GM23338 (cell line): ENCODE measurements at regions not wholly inside any gene's neighbourhood (a gene's known extent, or its start where the extent isn't known, plus 50 kb on each side); places are given as distances from the start of the nearest gene placed in this dataset.

Source experiments
- CTCF ChIP-seq, 2 experiments: fragments of 200-600 bp in 1 of 2; sonication (generic) in 1 of 2; conservative IDR thresholded peaks; 2 replicates each; pipeline versions ENCODE4 v1.5.1 to v1.6.1; 2016 to 2017; ENCODE audit warnings: antibody characterized with exemption in 2 of 2, low read depth in 2 of 2, mild to moderate bottlenecking in 2 of 2, moderate library complexity in 1 of 2
- EZH2 ChIP-seq: fragments of 200-600 bp; sonication (generic); IDR thresholded peaks from one replicate; pipeline ENCODE4 v1.8.0; 2017; ENCODE audit warnings: antibody characterized with exemption, mild to moderate bottlenecking, low read depth; ENCODE audit not compliant: unreplicated experiment
- EZH2phosphoT487 ChIP-seq: fragments of 200-600 bp; sonication (generic); IDR thresholded peaks from one replicate; pipeline ENCODE4 v1.8.1; 2018; ENCODE audit warnings: antibody characterized with exemption; ENCODE audit not compliant: unreplicated experiment
- JUNB ChIP-seq: IDR thresholded peaks from one replicate; pipeline ENCODE4 v1.6.1; 2016; ENCODE audit warnings: antibody characterized with exemption; ENCODE audit not compliant: unreplicated experiment
- NANOG ChIP-seq: IDR thresholded peaks from 2 replicates; pipeline ENCODE4 v1.6.1; 2016; ENCODE audit warnings: antibody characterized with exemption, borderline replicate concordance
- POLR2AphosphoS5 ChIP-seq: IDR thresholded peaks from 2 replicates; pipeline ENCODE4 v1.6.1; 2016; ENCODE audit warnings: antibody characterized with exemption, low read depth
- ZNF114 ChIP-seq: fragments of 250-450 bp; sonication (Bioruptor Pico); IDR thresholded peaks from 2 replicates; pipeline ENCODE4 v1.5.0; 2020; ENCODE audit warnings: mild to moderate bottlenecking, moderate library complexity
- ZNF331 ChIP-seq: fragments of 250-450 bp; sonication (Bioruptor Pico); IDR thresholded peaks from 2 replicates; pipeline ENCODE4 v1.5.0; 2020; ENCODE audit warnings: low read depth, mild to moderate bottlenecking, moderate library complexity
- TF ChIP-seq, protein P1 (sequence below): IDR thresholded peaks from 2 replicates; pipeline ENCODE4 v1.6.1; 2016; ENCODE audit warnings: antibody characterized with exemption
- TF ChIP-seq, protein P2 (sequence below): IDR thresholded peaks from one replicate; pipeline ENCODE4 v1.6.1; 2018; ENCODE audit warnings: antibody characterized with exemption; ENCODE audit not compliant: unreplicated experiment

DNA sequence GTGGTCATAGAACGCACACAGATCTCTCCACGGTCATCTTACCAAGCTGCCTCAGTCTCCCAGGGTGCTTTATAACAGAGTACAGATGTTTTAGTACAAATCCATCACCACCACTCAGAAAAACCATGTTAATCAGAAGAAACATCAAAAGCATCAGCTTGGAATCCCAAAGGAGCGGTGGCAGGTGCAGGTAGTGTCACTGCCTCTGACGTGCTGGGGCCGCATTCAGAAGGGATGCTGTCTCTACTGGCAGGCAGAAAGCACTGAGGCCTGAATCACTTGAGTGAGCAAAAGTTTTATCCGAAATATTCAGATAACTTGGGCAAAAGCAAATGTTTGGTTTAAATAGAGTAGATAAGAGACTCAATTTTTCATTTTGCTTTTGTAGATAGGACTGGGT lies 448.4 kb upstream of the ZNF608 start:
- TF ChIP-seq CTCF (conservative IDR thresholded peaks at IDR 0.05; ENCODE audit: low read depth in 2 of 2) (no peak), JUNB (no peak), POLR2AphosphoS5 (no peak), EZH2 (no peak), EZH2phosphoT487 (no peak), NANOG (no peak), ZNF114 (CRISPR knock-in tag) (no peak), ZNF331 (no peak)
- TF ChIP-seq, protein P1, sequence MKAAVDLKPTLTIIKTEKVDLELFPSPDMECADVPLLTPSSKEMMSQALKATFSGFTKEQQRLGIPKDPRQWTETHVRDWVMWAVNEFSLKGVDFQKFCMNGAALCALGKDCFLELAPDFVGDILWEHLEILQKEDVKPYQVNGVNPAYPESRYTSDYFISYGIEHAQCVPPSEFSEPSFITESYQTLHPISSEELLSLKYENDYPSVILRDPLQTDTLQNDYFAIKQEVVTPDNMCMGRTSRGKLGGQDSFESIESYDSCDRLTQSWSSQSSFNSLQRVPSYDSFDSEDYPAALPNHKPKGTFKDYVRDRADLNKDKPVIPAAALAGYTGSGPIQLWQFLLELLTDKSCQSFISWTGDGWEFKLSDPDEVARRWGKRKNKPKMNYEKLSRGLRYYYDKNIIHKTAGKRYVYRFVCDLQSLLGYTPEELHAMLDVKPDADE = no peak
- TF ChIP-seq, protein P2, sequence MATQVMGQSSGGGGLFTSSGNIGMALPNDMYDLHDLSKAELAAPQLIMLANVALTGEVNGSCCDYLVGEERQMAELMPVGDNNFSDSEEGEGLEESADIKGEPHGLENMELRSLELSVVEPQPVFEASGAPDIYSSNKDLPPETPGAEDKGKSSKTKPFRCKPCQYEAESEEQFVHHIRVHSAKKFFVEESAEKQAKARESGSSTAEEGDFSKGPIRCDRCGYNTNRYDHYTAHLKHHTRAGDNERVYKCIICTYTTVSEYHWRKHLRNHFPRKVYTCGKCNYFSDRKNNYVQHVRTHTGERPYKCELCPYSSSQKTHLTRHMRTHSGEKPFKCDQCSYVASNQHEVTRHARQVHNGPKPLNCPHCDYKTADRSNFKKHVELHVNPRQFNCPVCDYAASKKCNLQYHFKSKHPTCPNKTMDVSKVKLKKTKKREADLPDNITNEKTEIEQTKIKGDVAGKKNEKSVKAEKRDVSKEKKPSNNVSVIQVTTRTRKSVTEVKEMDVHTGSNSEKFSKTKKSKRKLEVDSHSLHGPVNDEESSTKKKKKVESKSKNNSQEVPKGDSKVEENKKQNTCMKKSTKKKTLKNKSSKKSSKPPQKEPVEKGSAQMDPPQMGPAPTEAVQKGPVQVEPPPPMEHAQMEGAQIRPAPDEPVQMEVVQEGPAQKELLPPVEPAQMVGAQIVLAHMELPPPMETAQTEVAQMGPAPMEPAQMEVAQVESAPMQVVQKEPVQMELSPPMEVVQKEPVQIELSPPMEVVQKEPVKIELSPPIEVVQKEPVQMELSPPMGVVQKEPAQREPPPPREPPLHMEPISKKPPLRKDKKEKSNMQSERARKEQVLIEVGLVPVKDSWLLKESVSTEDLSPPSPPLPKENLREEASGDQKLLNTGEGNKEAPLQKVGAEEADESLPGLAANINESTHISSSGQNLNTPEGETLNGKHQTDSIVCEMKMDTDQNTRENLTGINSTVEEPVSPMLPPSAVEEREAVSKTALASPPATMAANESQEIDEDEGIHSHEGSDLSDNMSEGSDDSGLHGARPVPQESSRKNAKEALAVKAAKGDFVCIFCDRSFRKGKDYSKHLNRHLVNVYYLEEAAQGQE = no peak
